OCI-LY1 (cell line): ENCODE measurements at regions not wholly inside any gene's neighbourhood (a gene's known extent, or its start where the extent isn't known, plus 50 kb on each side); places are given as distances from the start of the nearest gene placed in this dataset.

ENCODE experiments used
- EZH2 ChIP-seq: fragments of 200-600 bp; sonication (generic), shearing (Covaris generic); IDR thresholded peaks from 2 replicates; pipeline ENCODE4 v1.8.0; 2017; ENCODE audit warnings: borderline replicate concordance, mixed run types, mild to moderate bottlenecking, antibody characterized with exemption, low read length, moderate library complexity, mixed read lengths
- TF ChIP-seq, protein P1 (sequence below): fragments of 200-600 bp; sonication (generic), shearing (Covaris generic); IDR thresholded peaks from 2 replicates; pipeline ENCODE4 v1.5.1; 2017; ENCODE audit warnings: mild to moderate bottlenecking, antibody characterized with exemption, low read length, moderate library complexity, mixed read lengths

DNA sequence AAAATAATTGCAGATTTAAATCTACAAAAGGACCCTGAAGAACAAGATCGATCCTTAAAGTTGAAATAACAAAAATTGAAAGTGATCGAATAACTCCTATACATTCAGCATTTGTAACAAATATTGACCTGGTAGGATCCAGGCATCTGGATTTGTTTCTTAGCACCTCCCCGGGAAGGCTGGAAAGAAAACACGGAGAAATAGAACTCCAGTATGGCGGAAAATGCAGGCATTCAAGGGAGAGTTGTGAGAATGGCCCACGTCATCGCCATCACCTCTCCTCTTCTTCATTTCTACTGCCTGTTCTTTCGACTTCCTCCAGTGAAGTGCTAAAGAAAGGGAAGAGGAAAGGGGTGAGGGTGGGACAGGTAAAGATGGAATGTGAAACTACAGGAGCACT, 242.3 kb upstream of the TFAP2D start:
- TF ChIP-seq EZH2, result no peak
- TF ChIP-seq, protein P1, sequence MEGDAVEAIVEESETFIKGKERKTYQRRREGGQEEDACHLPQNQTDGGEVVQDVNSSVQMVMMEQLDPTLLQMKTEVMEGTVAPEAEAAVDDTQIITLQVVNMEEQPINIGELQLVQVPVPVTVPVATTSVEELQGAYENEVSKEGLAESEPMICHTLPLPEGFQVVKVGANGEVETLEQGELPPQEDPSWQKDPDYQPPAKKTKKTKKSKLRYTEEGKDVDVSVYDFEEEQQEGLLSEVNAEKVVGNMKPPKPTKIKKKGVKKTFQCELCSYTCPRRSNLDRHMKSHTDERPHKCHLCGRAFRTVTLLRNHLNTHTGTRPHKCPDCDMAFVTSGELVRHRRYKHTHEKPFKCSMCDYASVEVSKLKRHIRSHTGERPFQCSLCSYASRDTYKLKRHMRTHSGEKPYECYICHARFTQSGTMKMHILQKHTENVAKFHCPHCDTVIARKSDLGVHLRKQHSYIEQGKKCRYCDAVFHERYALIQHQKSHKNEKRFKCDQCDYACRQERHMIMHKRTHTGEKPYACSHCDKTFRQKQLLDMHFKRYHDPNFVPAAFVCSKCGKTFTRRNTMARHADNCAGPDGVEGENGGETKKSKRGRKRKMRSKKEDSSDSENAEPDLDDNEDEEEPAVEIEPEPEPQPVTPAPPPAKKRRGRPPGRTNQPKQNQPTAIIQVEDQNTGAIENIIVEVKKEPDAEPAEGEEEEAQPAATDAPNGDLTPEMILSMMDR, result no peak
